GM12878 (cell line): ENCODE measurements at regions not wholly inside any gene's neighbourhood (a gene's known extent, or its start where the extent isn't known, plus 50 kb on each side); places are given as distances from the start of the nearest gene placed in this dataset.

Source experiments
- ATAC-seq: fragments of 200-7000 bp; cut with Tn5 transposase; 3 replicates; pipeline ENCODE4 v1.9.1; 2020; ENCODE audit warnings: mild to moderate bottlenecking, moderate library complexity
- BruUV-seq: library from RNA; stranded (reverse); fragments of 400-500 nt; replicated peaks from 2 replicates; lab custom pipeline; 2021; lab: Mats Ljungman, UMichigan
- CTCF ChIA-PET: fragments of 300-600 bp; sonication (Branson Sonifier 250); formaldehyde crosslinking; extraction: SDS; loops from one replicate; lab custom pipeline; 2021; ENCODE audit warnings: inconsistent platforms; lab: Yijun Ruan, JAX
- POLR2A ChIA-PET: fragments of 350-600 bp; formaldehyde crosslinking; extraction: SDS; loops from one replicate; lab custom pipeline; 2021; ENCODE audit warnings: inconsistent platforms; lab: Charles Lee
- RAD21 ChIA-PET: fragments of 300-600 bp; sonication (Branson Sonifier 250); formaldehyde crosslinking; loops from one replicate; lab custom pipeline; 2023; ENCODE audit warnings: antibody characterized with exemption; ENCODE audit not compliant: unreplicated experiment; lab: Charles Lee
- SMC1A ChIA-PET: fragments of 300-600 bp; sonication (Branson Sonifier 250); formaldehyde crosslinking; loops from one replicate; lab custom pipeline; 2023; ENCODE audit not compliant: unreplicated experiment, uncharacterized antibody; lab: Charles Lee
- DNase-seq: peaks from one replicate; pipeline ENCODE4 v3.0.0-alpha.2; 2011; ENCODE audit warnings: low read depth, low spot score
- FAIRE-seq: peaks from 3 replicates; lab custom pipeline; 2011; peaks lifted over from hg19 to GRCh38; lab: Jason Lieb, UNC
- H2AFZ ChIP-seq: 2 replicates; pipeline ENCODE4 v1.6.0; 2011; ENCODE audit warnings: low read depth, low read length, control low read depth; ENCODE audit not compliant: control insufficient read depth
- H3K27ac ChIP-seq: 2 replicates; pipeline ENCODE4 v1.5.1; 2011; ENCODE audit warnings: control low read depth; ENCODE audit not compliant: control insufficient read depth, insufficient read depth
- H3K27me3 ChIP-seq, 2 experiments: replicated peaks in 1 of 2; 2 replicates each; pipeline versions ENCODE4 v1.6.0 to v1.6.1; 2011; ENCODE audit warnings: low read length in 1 of 2; ENCODE audit not compliant: control insufficient read depth in 2 of 2, insufficient read depth in 2 of 2
- H3K36me3 ChIP-seq, 2 experiments: 2 replicates each; pipeline ENCODE4 v1.5.1; 2011; ENCODE audit warnings: low read length in 1 of 2; ENCODE audit not compliant: control insufficient read depth in 2 of 2, insufficient read depth in 2 of 2
- H3K4me1 ChIP-seq: 2 replicates; pipeline ENCODE4 v1.6.1; 2011; ENCODE audit warnings: mild to moderate bottlenecking, low read length, moderate library complexity, mixed read lengths; ENCODE audit not compliant: control insufficient read depth, insufficient read depth
- H3K4me2 ChIP-seq: 2 replicates; pipeline ENCODE4 v1.6.0; 2011; ENCODE audit warnings: control low read depth; ENCODE audit not compliant: control insufficient read depth, insufficient read depth
- H3K4me3 ChIP-seq: fragments of 200-600 bp; sonication (generic); 2 replicates; pipeline ENCODE4 v1.5.1; 2016
- H3K79me2 ChIP-seq: 2 replicates; pipeline ENCODE4 v1.6.0; 2011; ENCODE audit warnings: low read length; ENCODE audit not compliant: control insufficient read depth, insufficient read depth
- H3K9ac ChIP-seq: 2 replicates; pipeline ENCODE4 v1.8.0; 2011; ENCODE audit warnings: low read length, control low read depth, mixed read lengths; ENCODE audit not compliant: control insufficient read depth, insufficient read depth
- H3K9me3 ChIP-seq: replicated peaks from 3 replicates; pipeline ENCODE4 v1.5.1; 2011; ENCODE audit warnings: mild to moderate bottlenecking, low read length; ENCODE audit not compliant: control insufficient read depth, insufficient read depth
- H4K20me1 ChIP-seq: 2 replicates; pipeline ENCODE4 v1.6.0; 2011; ENCODE audit not compliant: control insufficient read depth, insufficient read depth
- BCL11A ChIP-seq: IDR thresholded peaks from 2 replicates; pipeline ENCODE4 v1.6.1; 2011; ENCODE audit warnings: low read depth, low read length
- FOS ChIP-seq: IDR thresholded peaks from 3 replicates; pipeline ENCODE4 v1.6.1; 2011; ENCODE audit warnings: borderline replicate concordance; ENCODE audit not compliant: insufficient read length; ENCODE audit errors: extremely low read depth
- GABPA ChIP-seq: IDR thresholded peaks from 2 replicates; pipeline ENCODE4 v1.6.1; 2014; ENCODE audit warnings: antibody characterized with exemption, low read depth, mild to moderate bottlenecking, inconsistent platforms
- IKZF2 ChIP-seq, 2 experiments: fragments of 450-650 bp; IDR thresholded peaks; 2 replicates each; pipeline ENCODE4 v1.6.1; 2017; ENCODE audit warnings: mild to moderate bottlenecking in 2 of 2, moderate library complexity in 2 of 2
- KLF5 ChIP-seq: fragments of 450-650 bp; IDR thresholded peaks from 2 replicates; pipeline ENCODE4 v1.6.1; 2014; ENCODE audit warnings: mild to moderate bottlenecking; ENCODE audit not compliant: partially characterized antibody
- LARP7 ChIP-seq: fragments of 450-650 bp; IDR thresholded peaks from 2 replicates; pipeline ENCODE4 v1.6.1; 2017; ENCODE audit warnings: mild to moderate bottlenecking
- MTA3 ChIP-seq: IDR thresholded peaks from 2 replicates; pipeline ENCODE4 v1.6.1; 2012; ENCODE audit warnings: low read length, inconsistent platforms, borderline replicate concordance
- NFXL1 ChIP-seq: fragments of 450-650 bp; IDR thresholded peaks from 2 replicates; pipeline ENCODE4 v1.6.1; 2017; ENCODE audit warnings: antibody characterized with exemption, mild to moderate bottlenecking, borderline replicate concordance
- POLR2A ChIP-seq: IDR thresholded peaks from 2 replicates; pipeline ENCODE4 v1.6.1; 2011; ENCODE audit warnings: low read depth, mild to moderate bottlenecking, low read length
- POLR2AphosphoS5 ChIP-seq: IDR thresholded peaks from 2 replicates; pipeline ENCODE4 v1.6.1; 2011; ENCODE audit warnings: mild to moderate bottlenecking, low read length, inconsistent platforms
- RCOR1 ChIP-seq: conservative IDR thresholded peaks from 2 replicates; pipeline ENCODE4 v1.6.1; 2012; ENCODE audit warnings: low read depth, low read length, improper control_type of control experiment
- SIX5 ChIP-seq: IDR thresholded peaks from 2 replicates; pipeline ENCODE4 v1.6.1; 2011; ENCODE audit warnings: mild to moderate bottlenecking, low read depth, low read length, moderate library complexity; ENCODE audit not compliant: severe bottlenecking
- SPI1 ChIP-seq: IDR thresholded peaks from 2 replicates; pipeline ENCODE4 v1.6.1; 2011; ENCODE audit warnings: low read depth, mild to moderate bottlenecking, low read length, moderate library complexity, borderline replicate concordance; ENCODE audit not compliant: insufficient read depth
- SRF ChIP-seq, 2 experiments: IDR thresholded peaks; 2 replicates each; pipeline ENCODE4 v1.6.1; 2011; ENCODE audit warnings: low read depth in 2 of 2, low read length in 2 of 2, mild to moderate bottlenecking in 1 of 2, moderate library complexity in 1 of 2
- USF2 ChIP-seq: IDR thresholded peaks from 2 replicates; pipeline ENCODE4 v1.6.1; 2011; ENCODE audit warnings: low read depth, low read length, improper control_type of control experiment, borderline replicate concordance
- YY1 ChIP-seq: IDR thresholded peaks from 2 replicates; pipeline ENCODE4 v1.6.1; 2011; ENCODE audit warnings: low read depth, mild to moderate bottlenecking, low read length
- WGBS: methylation state at CpG from one replicate; pipeline ENCODE4 v1.1.6; 2016; ENCODE audit warnings: low lambda C conversion rate; ENCODE audit not compliant: insufficient replicate concordance, insufficient coverage; ENCODE audit errors: missing lambda C conversion rate; 5-methylcytosine and 5-hydroxymethylcytosine counted together
- in situ Hi-C: fragments of 300-500 bp; cut with MboI; formaldehyde crosslinking; loops from 9 replicates; pipeline ENCODE4 v1.14.3; 2018; ENCODE audit warnings: mixed read lengths
- intact Hi-C: fragments of 100-400 bp; cut with micrococcal nuclease; formaldehyde crosslinking; loops from one replicate; pipeline ENCODE4 v1.14.2; 2022; ENCODE audit not compliant: unreplicated experiment
- TF ChIP-seq, protein P1 (sequence below): fragments of 450-650 bp; IDR thresholded peaks from 2 replicates; pipeline ENCODE4 v1.6.1; 2017; ENCODE audit warnings: mild to moderate bottlenecking, moderate library complexity
- TF ChIP-seq, protein P2 (sequence below): fragments of 150-350 bp; IDR thresholded peaks from 2 replicates; pipeline ENCODE4 v1.6.1; 2014; ENCODE audit warnings: mild to moderate bottlenecking, low read depth, low read length

DNA sequence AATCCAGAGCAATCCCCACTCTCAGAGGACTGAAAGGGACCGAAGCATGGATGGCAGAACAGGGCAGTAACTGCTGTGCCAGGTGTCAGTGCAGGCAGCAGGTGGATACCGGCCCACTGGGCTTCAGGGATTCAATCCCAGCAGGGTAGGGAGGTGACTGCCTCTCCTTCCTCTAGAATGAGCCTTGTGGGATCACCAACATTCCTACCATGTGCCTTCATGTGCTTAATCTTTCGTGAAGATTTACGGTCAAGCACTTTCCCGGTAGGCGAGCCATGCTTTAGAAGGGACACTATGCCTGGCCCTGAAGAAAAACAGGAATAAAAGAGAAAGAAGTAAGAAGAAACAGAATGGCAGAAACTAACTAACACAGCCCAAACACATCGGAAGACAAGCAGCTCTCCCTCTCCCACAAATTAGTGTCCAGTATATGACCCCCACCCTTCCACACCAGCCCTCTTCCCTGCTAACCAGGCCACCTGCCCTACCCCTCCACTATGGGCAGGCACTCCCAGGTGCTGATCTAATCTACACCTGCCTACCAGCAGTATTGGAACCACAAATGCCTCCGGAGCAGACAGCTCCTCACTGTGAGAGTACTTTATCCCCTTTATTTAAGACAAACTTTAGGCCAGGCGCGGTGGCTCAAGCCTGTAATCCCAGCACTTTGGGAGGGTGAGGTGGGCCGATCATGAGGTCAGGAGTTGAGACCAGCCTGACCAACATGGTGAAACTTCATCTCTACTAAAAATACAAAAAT, 162.5 kb downstream of the NUFIP1 start:
- no peak for DNase-seq
- no peak overlapping the region for H3K9ac ChIP-seq
- ChIA-PET SMC1A (no interaction called here), POLR2A (no interaction called here), RAD21 (no interaction called here), CTCF (no interaction called here)
- no peak overlapping the region for H3K4me3 ChIP-seq
- H4K20me1 ChIP-seq = no peaks in the 10 kb centered on the region
- TF ChIP-seq GABPA (no peak), SRF (IDR thresholded peaks at IDR 0.05; ENCODE audit: low read depth in 2 of 2, low read length in 2 of 2) (no peak), NFXL1 (no peak), SPI1 (no peak), YY1 (no peak), USF2 (no peak), RCOR1 (no peak), LARP7 (no peak), POLR2AphosphoS5 (no peak), MTA3 (no peak), POLR2A (no peak), KLF5 (no peak), SIX5 (no peak), IKZF2 (IDR thresholded peaks at IDR 0.05) (no peak), BCL11A (no peak), FOS (no peak)
- TF ChIP-seq, protein P1, sequence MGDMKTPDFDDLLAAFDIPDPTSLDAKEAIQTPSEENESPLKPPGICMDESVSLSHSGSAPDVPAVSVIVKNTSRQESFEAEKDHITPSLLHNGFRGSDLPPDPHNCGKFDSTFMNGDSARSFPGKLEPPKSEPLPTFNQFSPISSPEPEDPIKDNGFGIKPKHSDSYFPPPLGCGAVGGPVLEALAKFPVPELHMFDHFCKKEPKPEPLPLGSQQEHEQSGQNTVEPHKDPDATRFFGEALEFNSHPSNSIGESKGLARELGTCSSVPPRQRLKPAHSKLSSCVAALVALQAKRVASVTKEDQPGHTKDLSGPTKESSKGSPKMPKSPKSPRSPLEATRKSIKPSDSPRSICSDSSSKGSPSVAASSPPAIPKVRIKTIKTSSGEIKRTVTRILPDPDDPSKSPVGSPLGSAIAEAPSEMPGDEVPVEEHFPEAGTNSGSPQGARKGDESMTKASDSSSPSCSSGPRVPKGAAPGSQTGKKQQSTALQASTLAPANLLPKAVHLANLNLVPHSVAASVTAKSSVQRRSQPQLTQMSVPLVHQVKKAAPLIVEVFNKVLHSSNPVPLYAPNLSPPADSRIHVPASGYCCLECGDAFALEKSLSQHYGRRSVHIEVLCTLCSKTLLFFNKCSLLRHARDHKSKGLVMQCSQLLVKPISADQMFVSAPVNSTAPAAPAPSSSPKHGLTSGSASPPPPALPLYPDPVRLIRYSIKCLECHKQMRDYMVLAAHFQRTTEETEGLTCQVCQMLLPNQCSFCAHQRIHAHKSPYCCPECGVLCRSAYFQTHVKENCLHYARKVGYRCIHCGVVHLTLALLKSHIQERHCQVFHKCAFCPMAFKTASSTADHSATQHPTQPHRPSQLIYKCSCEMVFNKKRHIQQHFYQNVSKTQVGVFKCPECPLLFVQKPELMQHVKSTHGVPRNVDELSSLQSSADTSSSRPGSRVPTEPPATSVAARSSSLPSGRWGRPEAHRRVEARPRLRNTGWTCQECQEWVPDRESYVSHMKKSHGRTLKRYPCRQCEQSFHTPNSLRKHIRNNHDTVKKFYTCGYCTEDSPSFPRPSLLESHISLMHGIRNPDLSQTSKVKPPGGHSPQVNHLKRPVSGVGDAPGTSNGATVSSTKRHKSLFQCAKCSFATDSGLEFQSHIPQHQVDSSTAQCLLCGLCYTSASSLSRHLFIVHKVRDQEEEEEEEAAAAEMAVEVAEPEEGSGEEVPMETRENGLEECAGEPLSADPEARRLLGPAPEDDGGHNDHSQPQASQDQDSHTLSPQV = no peak
- TF ChIP-seq, protein P2, sequence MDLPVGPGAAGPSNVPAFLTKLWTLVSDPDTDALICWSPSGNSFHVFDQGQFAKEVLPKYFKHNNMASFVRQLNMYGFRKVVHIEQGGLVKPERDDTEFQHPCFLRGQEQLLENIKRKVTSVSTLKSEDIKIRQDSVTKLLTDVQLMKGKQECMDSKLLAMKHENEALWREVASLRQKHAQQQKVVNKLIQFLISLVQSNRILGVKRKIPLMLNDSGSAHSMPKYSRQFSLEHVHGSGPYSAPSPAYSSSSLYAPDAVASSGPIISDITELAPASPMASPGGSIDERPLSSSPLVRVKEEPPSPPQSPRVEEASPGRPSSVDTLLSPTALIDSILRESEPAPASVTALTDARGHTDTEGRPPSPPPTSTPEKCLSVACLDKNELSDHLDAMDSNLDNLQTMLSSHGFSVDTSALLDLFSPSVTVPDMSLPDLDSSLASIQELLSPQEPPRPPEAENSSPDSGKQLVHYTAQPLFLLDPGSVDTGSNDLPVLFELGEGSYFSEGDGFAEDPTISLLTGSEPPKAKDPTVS = no peak
- ATAC-seq = no peak
- intact Hi-C loops (no loop called here), in situ Hi-C loops (no loop called here)
- H3K4me2 ChIP-seq = no peak overlapping the region
- no peaks in the 10 kb centered on the region for H3K79me2 ChIP-seq
- H3K27me3 ChIP-seq = peaks cover 0 to 3% of the 10 kb centered on the region in 2 experiments; a peak in 1 of 4 replicates
- no peaks in the 10 kb centered on the region for H3K4me1 ChIP-seq
- no TSS peak for BruUV-seq
- 54% methylated on average over 11 of the region's 11 CpGs for WGBS
- FAIRE-seq = no peak
- no peaks in the 10 kb centered on the region for H3K9me3 ChIP-seq
- no peak overlapping the region for H3K27ac ChIP-seq
- H3K36me3 ChIP-seq = no peaks in the 10 kb centered on the region
- no peak overlapping the region for H2AFZ ChIP-seq
